HCT116 (cell line): ENCODE measurements at regions not wholly inside any gene's neighbourhood (a gene's known extent, or its start where the extent isn't known, plus 50 kb on each side); places are given as distances from the start of the nearest gene placed in this dataset.

Source experiments
- EZH2phosphoT487 ChIP-seq: fragments of 200-600 bp; IDR thresholded peaks from 2 replicates; pipeline ENCODE4 v1.6.1; 2018; ENCODE audit warnings: antibody characterized with exemption, borderline replicate concordance
- SIN3A ChIP-seq: IDR thresholded peaks from 2 replicates; pipeline ENCODE4 v1.6.1; 2012; ENCODE audit warnings: low read depth
- SP1 ChIP-seq: IDR thresholded peaks from 2 replicates; pipeline ENCODE4 v1.6.1; 2012; ENCODE audit warnings: low read depth
- TF ChIP-seq, protein P1 (sequence below), 3 experiments: fragments of 200-600 bp in 1 of 3; sonication (generic) in 1 of 3; IDR thresholded peaks in 2 of 3; conservative IDR thresholded peaks in 1 of 3; 2 replicates each; pipeline ENCODE4 v1.5.1; 2012 to 2017; ENCODE audit warnings: low read depth in 2 of 3, low read length in 2 of 3, antibody characterized with exemption in 1 of 3, borderline replicate concordance in 1 of 3, control low read depth in 1 of 3, mild to moderate bottlenecking in 1 of 3, mixed read lengths in 1 of 3, mixed run types in 1 of 3, moderate library complexity in 1 of 3; ENCODE audit not compliant: insufficient read depth in 1 of 3

DNA sequence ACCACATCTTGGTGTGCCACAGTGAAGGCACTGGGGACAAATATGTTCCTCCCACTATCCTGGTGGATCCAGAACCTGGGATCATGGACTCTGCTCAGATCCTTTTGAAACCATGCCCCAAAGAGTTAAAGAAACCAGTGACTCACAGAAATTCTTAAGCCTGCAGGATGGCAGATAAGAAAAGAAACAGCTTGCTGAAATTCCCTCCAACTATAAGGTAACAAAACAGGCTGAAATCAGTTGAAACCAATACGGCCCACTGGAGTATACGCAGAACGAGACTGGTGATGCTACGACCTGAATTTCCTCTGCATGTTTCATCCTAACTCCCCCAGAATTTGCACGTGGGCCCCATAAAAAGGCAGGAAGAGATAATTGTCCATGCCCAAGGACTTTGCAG lies 209.6 kb downstream of the TJP1 start:
- TF ChIP-seq, protein P1, sequence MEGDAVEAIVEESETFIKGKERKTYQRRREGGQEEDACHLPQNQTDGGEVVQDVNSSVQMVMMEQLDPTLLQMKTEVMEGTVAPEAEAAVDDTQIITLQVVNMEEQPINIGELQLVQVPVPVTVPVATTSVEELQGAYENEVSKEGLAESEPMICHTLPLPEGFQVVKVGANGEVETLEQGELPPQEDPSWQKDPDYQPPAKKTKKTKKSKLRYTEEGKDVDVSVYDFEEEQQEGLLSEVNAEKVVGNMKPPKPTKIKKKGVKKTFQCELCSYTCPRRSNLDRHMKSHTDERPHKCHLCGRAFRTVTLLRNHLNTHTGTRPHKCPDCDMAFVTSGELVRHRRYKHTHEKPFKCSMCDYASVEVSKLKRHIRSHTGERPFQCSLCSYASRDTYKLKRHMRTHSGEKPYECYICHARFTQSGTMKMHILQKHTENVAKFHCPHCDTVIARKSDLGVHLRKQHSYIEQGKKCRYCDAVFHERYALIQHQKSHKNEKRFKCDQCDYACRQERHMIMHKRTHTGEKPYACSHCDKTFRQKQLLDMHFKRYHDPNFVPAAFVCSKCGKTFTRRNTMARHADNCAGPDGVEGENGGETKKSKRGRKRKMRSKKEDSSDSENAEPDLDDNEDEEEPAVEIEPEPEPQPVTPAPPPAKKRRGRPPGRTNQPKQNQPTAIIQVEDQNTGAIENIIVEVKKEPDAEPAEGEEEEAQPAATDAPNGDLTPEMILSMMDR (IDR thresholded peaks at IDR 0.05 in 2 of 3, conservative IDR thresholded peaks at IDR 0.05 in 1 of 3; ENCODE audit: borderline replicate concordance in 1 of 3, insufficient read depth in 1 of 3, low read depth in 2 of 3, low read length in 2 of 3) = no peak
- TF ChIP-seq SIN3A (no peak), SP1 (no peak), EZH2phosphoT487 (no peak)
